H1 (cell line): ENCODE measurements at regions not wholly inside any gene's neighbourhood (a gene's known extent, or its start where the extent isn't known, plus 50 kb on each side); places are given as distances from the start of the nearest gene placed in this dataset.

Source experiments
- ASH2L ChIP-seq: fragments of 200-600, 300-600 bp; sonication (generic); IDR thresholded peaks from one replicate; pipeline ENCODE4 v1.7.1; 2017; ENCODE audit warnings: low read length
- BCL11A ChIP-seq, 2 experiments: IDR thresholded peaks; one replicate each; pipeline ENCODE4 v1.6.1; 2011; ENCODE audit warnings: low read depth in 2 of 2, low read length in 2 of 2, mild to moderate bottlenecking in 2 of 2
- EP300 ChIP-seq, 2 experiments: IDR thresholded peaks; 1 replicate in 1 of 2; 2 replicates in 1 of 2; pipeline ENCODE4 v1.6.1; 2011 to 2012; ENCODE audit warnings: low read depth in 2 of 2, low read length in 2 of 2, mild to moderate bottlenecking in 2 of 2, borderline replicate concordance in 1 of 2, inconsistent platforms in 1 of 2, moderate library complexity in 1 of 2
- HDAC2 ChIP-seq, 2 experiments: fragments of 300-600 bp in 1 of 2; sonication (generic) in 1 of 2; IDR thresholded peaks; 2 replicates each; pipeline ENCODE4 v1.6.1; 2011 to 2012; ENCODE audit warnings: low read depth in 2 of 2, low read length in 2 of 2, mild to moderate bottlenecking in 2 of 2, moderate library complexity in 2 of 2, borderline replicate concordance in 1 of 2, inconsistent platforms in 1 of 2
- KDM4A ChIP-seq: IDR thresholded peaks from one replicate; pipeline ENCODE4 v1.7.1; 2012; ENCODE audit warnings: low read depth, mild to moderate bottlenecking, moderate library complexity, low read length, inconsistent platforms; ENCODE audit not compliant: severe bottlenecking
- RFX5 ChIP-seq: IDR thresholded peaks from 2 replicates; pipeline ENCODE4 v1.6.1; 2011; ENCODE audit warnings: low read depth, low read length, improper control_type of control experiment, borderline replicate concordance
- TF ChIP-seq, protein P1 (sequence below): fragments of 300-600 bp; sonication (generic); IDR thresholded peaks from 2 replicates; pipeline ENCODE4 v1.7.1; 2012; ENCODE audit warnings: low read length, moderate library complexity, mild to moderate bottlenecking, inconsistent platforms; ENCODE audit not compliant: insufficient replicate concordance

DNA sequence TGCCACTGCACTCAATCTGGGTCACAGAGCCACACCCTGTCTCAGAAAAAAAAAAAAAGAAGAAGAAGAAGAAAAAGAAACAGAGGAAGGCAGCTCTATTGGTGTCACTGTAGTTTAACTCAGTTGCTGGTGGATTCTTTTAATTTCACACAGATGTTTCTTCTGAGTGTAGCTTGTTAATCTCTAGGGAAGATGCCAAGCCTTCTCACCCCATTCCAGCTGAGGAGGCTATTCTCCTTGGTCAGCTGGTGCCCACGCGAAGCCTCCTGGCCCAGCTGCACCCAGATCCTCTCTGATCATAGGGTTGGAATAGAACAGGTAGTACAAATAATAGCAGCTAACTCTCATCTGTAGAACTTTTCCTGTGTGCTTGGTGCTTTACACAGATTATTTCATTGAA, 113.8 kb upstream of the SPRY4 start (continued):
- TF ChIP-seq BCL11A (IDR thresholded peaks at IDR 0.05; ENCODE audit: low read depth in 2 of 2, low read length in 2 of 2) (no peak), RFX5 (no peak), HDAC2 (IDR thresholded peaks at IDR 0.05; ENCODE audit: borderline replicate concordance in 1 of 2, low read depth in 2 of 2, low read length in 2 of 2) (no peak), EP300 (IDR thresholded peaks at IDR 0.05; ENCODE audit: borderline replicate concordance in 1 of 2, low read depth in 2 of 2, low read length in 2 of 2) (no peak), KDM4A (no peak), ASH2L (no peak)
- TF ChIP-seq, protein P1, sequence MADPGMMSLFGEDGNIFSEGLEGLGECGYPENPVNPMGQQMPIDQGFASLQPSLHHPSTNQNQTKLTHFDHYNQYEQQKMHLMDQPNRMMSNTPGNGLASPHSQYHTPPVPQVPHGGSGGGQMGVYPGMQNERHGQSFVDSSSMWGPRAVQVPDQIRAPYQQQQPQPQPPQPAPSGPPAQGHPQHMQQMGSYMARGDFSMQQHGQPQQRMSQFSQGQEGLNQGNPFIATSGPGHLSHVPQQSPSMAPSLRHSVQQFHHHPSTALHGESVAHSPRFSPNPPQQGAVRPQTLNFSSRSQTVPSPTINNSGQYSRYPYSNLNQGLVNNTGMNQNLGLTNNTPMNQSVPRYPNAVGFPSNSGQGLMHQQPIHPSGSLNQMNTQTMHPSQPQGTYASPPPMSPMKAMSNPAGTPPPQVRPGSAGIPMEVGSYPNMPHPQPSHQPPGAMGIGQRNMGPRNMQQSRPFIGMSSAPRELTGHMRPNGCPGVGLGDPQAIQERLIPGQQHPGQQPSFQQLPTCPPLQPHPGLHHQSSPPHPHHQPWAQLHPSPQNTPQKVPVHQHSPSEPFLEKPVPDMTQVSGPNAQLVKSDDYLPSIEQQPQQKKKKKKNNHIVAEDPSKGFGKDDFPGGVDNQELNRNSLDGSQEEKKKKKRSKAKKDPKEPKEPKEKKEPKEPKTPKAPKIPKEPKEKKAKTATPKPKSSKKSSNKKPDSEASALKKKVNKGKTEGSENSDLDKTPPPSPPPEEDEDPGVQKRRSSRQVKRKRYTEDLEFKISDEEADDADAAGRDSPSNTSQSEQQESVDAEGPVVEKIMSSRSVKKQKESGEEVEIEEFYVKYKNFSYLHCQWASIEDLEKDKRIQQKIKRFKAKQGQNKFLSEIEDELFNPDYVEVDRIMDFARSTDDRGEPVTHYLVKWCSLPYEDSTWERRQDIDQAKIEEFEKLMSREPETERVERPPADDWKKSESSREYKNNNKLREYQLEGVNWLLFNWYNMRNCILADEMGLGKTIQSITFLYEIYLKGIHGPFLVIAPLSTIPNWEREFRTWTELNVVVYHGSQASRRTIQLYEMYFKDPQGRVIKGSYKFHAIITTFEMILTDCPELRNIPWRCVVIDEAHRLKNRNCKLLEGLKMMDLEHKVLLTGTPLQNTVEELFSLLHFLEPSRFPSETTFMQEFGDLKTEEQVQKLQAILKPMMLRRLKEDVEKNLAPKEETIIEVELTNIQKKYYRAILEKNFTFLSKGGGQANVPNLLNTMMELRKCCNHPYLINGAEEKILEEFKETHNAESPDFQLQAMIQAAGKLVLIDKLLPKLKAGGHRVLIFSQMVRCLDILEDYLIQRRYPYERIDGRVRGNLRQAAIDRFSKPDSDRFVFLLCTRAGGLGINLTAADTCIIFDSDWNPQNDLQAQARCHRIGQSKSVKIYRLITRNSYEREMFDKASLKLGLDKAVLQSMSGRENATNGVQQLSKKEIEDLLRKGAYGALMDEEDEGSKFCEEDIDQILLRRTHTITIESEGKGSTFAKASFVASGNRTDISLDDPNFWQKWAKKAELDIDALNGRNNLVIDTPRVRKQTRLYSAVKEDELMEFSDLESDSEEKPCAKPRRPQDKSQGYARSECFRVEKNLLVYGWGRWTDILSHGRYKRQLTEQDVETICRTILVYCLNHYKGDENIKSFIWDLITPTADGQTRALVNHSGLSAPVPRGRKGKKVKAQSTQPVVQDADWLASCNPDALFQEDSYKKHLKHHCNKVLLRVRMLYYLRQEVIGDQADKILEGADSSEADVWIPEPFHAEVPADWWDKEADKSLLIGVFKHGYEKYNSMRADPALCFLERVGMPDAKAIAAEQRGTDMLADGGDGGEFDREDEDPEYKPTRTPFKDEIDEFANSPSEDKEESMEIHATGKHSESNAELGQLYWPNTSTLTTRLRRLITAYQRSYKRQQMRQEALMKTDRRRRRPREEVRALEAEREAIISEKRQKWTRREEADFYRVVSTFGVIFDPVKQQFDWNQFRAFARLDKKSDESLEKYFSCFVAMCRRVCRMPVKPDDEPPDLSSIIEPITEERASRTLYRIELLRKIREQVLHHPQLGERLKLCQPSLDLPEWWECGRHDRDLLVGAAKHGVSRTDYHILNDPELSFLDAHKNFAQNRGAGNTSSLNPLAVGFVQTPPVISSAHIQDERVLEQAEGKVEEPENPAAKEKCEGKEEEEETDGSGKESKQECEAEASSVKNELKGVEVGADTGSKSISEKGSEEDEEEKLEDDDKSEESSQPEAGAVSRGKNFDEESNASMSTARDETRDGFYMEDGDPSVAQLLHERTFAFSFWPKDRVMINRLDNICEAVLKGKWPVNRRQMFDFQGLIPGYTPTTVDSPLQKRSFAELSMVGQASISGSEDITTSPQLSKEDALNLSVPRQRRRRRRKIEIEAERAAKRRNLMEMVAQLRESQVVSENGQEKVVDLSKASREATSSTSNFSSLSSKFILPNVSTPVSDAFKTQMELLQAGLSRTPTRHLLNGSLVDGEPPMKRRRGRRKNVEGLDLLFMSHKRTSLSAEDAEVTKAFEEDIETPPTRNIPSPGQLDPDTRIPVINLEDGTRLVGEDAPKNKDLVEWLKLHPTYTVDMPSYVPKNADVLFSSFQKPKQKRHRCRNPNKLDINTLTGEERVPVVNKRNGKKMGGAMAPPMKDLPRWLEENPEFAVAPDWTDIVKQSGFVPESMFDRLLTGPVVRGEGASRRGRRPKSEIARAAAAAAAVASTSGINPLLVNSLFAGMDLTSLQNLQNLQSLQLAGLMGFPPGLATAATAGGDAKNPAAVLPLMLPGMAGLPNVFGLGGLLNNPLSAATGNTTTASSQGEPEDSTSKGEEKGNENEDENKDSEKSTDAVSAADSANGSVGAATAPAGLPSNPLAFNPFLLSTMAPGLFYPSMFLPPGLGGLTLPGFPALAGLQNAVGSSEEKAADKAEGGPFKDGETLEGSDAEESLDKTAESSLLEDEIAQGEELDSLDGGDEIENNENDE: no peak
